ENCODE measurements at regions not wholly inside any gene's neighbourhood (a gene's known extent, or its start where the extent isn't known, plus 50 kb on each side); places are given as distances from the start of the nearest gene placed in this dataset.

DNA sequence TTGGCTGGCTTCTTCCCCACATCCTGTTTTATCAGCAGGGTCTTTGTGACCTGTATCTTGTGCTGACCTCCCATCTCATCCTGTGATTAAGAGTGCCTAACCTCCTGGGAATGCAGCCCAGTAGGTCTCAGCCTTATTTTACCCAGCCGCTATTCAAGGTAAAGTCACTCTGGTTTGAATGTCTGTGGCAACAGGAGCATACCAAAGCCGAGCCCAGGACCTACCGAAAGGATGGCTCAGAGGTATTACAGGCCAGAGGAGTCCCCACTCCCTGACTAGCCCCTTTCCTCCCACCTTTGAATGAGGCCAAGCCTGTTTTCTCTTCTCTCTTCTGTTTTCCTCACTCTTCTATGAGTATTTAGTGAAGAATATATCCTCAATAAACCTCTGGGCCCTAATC, 271.3 kb downstream of the OSTF1 start:
- no peak for TF ChIP-seq CTCF (IDR thresholded peaks at IDR 0.05)
- TF ChIP-seq ZFX (IDR thresholded peaks at IDR 0.05; ENCODE audit: borderline replicate concordance) = no peak
